HCT116 (cell line): ENCODE measurements at regions not wholly inside any gene's neighbourhood (a gene's known extent, or its start where the extent isn't known, plus 50 kb on each side); places are given as distances from the start of the nearest gene placed in this dataset.

ENCODE experiments used
- EZH2 ChIP-seq: fragments of 200-600 bp; sonication (generic); IDR thresholded peaks from 2 replicates; pipeline ENCODE4 v1.6.1; 2017; ENCODE audit warnings: antibody characterized with exemption, mixed run types
- EZH2phosphoT487 ChIP-seq: fragments of 200-600 bp; IDR thresholded peaks from 2 replicates; pipeline ENCODE4 v1.6.1; 2018; ENCODE audit warnings: antibody characterized with exemption, borderline replicate concordance
- MAX ChIP-seq: IDR thresholded peaks from 2 replicates; pipeline ENCODE4 v1.6.1; 2012
- POLR2A ChIP-seq: IDR thresholded peaks from 2 replicates; pipeline ENCODE4 v1.7.0; 2011; ENCODE audit warnings: borderline replicate concordance; ENCODE audit not compliant: insufficient read depth, insufficient read length; ENCODE audit errors: extremely low read depth
- POLR2AphosphoS5 ChIP-seq: IDR thresholded peaks from 2 replicates; pipeline ENCODE4 v1.6.1; 2011; ENCODE audit warnings: mild to moderate bottlenecking, low read depth, low read length, moderate library complexity
- RAD21 ChIP-seq: IDR thresholded peaks from 2 replicates; pipeline ENCODE4 v1.6.1; 2012; ENCODE audit warnings: low read depth, mild to moderate bottlenecking
- SIN3A ChIP-seq: IDR thresholded peaks from 2 replicates; pipeline ENCODE4 v1.6.1; 2012; ENCODE audit warnings: low read depth
- TF ChIP-seq, protein P1 (sequence below), 3 experiments: fragments of 200-600 bp in 1 of 3; sonication (generic) in 1 of 3; IDR thresholded peaks in 2 of 3; conservative IDR thresholded peaks in 1 of 3; 2 replicates each; pipeline ENCODE4 v1.5.1; 2012 to 2017; ENCODE audit warnings: low read depth in 2 of 3, low read length in 2 of 3, antibody characterized with exemption in 1 of 3, borderline replicate concordance in 1 of 3, control low read depth in 1 of 3, mild to moderate bottlenecking in 1 of 3, mixed read lengths in 1 of 3, mixed run types in 1 of 3, moderate library complexity in 1 of 3; ENCODE audit not compliant: insufficient read depth in 1 of 3

DNA sequence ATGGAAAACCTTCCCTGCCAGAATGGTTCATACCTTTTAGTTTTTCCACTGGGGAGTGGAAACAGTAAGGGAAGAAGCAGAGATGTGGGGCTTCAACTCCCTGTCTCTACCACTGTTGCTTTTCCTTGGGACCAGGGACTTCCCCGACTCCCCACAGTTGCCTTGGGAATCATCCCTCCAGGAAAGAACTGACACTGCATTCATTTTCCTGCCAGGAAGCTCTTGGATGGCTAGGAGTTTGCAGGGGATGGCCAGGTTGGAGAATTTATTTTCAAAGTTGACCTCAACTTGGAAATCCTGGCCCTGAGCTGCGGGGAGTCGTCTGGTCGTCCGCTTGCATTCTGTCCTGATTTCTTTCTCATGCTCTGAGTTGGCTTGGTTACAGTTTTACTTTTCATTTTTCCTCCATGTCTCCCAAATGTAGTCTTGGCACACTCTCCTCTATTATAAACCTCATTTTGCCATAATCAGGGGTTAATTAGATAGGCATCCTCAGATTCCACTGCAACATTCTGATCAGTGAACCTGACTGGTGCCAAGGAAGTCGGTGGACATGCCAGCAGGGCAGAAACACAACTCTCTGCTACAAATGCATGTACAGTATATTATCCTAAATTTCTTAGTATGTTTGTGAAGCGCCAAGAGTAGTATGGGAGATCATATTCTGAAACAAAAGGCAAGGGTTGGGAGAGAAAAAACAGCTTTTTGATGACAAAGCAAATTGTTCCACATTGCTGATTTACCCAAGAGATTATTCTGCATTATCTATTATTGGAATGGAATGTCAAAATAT is 220.5 kb upstream of the XYLT1 start:
- TF ChIP-seq RAD21 (no peak), MAX (no peak), POLR2A (no peak), POLR2AphosphoS5 (no peak), EZH2 (no peak), SIN3A (no peak), EZH2phosphoT487 (no peak)
- TF ChIP-seq, protein P1, sequence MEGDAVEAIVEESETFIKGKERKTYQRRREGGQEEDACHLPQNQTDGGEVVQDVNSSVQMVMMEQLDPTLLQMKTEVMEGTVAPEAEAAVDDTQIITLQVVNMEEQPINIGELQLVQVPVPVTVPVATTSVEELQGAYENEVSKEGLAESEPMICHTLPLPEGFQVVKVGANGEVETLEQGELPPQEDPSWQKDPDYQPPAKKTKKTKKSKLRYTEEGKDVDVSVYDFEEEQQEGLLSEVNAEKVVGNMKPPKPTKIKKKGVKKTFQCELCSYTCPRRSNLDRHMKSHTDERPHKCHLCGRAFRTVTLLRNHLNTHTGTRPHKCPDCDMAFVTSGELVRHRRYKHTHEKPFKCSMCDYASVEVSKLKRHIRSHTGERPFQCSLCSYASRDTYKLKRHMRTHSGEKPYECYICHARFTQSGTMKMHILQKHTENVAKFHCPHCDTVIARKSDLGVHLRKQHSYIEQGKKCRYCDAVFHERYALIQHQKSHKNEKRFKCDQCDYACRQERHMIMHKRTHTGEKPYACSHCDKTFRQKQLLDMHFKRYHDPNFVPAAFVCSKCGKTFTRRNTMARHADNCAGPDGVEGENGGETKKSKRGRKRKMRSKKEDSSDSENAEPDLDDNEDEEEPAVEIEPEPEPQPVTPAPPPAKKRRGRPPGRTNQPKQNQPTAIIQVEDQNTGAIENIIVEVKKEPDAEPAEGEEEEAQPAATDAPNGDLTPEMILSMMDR (IDR thresholded peaks at IDR 0.05 in 2 of 3, conservative IDR thresholded peaks at IDR 0.05 in 1 of 3; ENCODE audit: borderline replicate concordance in 1 of 3, insufficient read depth in 1 of 3, low read depth in 2 of 3, low read length in 2 of 3): no peak
